NCI-H146 treated with DMSO at 0.1 percent for 48 hours (cell line): ENCODE measurements at regions not wholly inside any gene's neighbourhood (a gene's known extent, or its start where the extent isn't known, plus 50 kb on each side); places are given as distances from the start of the nearest gene placed in this dataset.
"Not testable (repeated sequence)": the region's sequence is repeated elsewhere in the genome, so short reads cannot be mapped to it uniquely, and the experiment has no call there.

ENCODE experiments used
- DNase-seq: peaks from one replicate; lab custom pipeline; 2025; ENCODE audit not compliant: unreplicated experiment; lab: John Stamatoyannopoulos, UW

DNA sequence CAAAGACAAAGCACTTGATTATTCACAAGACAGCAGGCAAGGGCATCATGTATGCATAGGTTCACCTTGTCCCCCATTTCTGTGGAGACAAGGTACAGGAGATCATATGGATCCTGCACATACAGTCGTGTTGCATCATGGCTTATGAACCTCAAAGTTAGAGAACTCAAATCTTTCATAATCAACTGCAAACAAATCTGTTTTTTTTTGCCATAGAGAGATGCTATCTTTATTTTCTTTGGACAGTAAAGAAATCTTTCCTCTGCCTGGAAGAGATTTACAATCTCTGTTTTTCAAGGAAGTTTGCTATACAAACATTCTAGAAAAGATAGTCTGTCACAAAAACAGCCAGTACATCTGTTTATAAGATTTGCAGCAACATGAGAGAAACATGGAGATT, 578.8 kb downstream of the ANKRD50 start:
- DNase-seq, result no peak

DNA sequence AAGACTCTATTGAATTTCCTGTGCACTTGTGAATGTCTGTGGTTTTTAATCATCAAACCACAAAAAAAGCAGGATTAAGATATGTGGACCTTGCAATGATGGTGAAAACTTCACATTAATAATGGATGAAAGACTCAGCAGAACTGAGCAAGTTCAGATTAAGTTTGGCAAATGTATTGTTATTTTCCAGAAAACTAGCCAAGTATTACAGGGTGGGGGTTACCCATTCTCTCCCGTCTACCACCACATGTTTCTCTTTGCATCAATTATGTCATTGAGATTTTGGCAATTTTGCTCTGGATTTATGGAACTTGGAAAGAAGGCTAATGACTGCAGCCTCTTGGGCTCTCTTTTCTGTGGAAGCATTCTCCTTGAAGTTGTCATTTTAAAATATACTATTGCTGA, 577.1 kb downstream of the ANKRD50 start:
- DNase-seq, result no peak

GRCh38 chr4:124139044-124139443, 573.5 kb downstream of the ANKRD50 start:
- no peak for DNase-seq

GRCh38 chr4:124143632-124144031, 568.9 kb downstream of the ANKRD50 start:
- no peak for DNase-seq

GRCh38 chr4:124144238-124144654, 568.3 kb downstream of the ANKRD50 start:
- no peak for DNase-seq

GRCh38 chr4:124146068-124146467, 566.5 kb downstream of the ANKRD50 start:
- DNase-seq, result no peak

- no peak for DNase-seq
Observed at GRCh38 chr4:124151031-124151430, 561.5 kb downstream of the ANKRD50 start.

GRCh38 chr4:124152132-124152531, 560.4 kb downstream of the ANKRD50 start:
- DNase-seq, result no peak

DNA sequence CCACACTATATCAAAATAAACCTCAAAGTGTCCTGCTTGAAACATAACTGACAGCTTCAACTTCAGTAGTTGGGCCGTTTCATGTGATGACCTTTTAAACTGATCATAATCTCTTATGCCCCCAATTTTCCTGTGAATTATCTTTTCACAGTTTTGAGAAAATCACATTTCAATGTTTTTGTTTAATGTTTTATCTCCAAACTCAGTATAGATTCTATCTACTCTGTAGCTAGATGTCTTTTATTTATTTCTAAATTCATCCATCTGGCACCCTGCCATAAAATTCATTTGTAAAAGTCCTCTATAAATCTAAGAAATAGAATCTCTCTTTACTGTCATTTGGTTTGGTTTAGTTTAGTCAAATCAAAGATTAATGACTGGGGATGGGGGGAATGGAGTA, 557.3 kb downstream of the ANKRD50 start:
- no peak for DNase-seq

GRCh38 chr4:124157396-124158083, 555.0 kb downstream of the ANKRD50 start:
- no peak for DNase-seq

DNA sequence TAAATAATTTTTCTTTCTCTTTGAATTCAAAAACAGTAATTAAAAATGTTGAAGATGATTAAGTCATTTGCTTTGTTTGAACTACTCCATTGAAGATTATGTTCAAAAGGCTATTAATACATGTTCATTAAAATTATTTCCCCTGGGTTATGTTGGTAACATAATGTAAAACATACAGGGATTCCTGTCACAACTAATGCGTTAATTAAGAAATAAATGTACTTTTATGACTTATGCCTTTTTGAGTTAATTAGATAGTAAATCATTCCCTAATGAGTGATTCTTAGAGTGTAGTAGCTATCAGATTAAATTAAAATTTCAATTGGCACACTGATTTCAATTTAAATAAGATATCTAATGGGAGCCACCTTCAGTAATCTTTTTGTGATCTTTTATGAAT, 549.1 kb downstream of the ANKRD50 start:
- DNase-seq, result no peak

DNA sequence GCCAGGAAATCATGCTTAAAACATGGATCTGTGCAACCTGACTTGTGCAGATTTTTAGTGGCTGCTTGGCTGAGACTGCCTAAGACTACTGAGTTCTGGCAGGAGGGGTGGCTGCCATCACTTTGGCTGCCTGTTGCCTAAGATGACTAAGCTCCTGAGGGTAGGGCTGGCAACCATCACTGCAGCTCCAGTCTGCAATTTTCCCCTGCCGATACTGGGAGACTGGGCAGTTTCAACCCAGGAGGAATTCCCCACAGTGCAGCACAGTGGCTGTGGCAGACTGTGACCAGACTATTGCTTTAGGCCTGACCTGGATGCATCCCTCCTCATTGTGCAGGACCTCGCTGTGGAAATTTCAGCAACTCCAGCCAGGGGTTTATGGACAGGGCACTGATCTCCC, 544.9 kb downstream of the ANKRD50 start:
- DNase-seq, result no peak

GRCh38 chr4:124169524-124169923, 543.0 kb downstream of the ANKRD50 start:
- DNase-seq, result not testable (repeated sequence)

- no peak for DNase-seq
Observed at GRCh38 chr4:124173912-124174311, 538.6 kb downstream of the ANKRD50 start.

DNA sequence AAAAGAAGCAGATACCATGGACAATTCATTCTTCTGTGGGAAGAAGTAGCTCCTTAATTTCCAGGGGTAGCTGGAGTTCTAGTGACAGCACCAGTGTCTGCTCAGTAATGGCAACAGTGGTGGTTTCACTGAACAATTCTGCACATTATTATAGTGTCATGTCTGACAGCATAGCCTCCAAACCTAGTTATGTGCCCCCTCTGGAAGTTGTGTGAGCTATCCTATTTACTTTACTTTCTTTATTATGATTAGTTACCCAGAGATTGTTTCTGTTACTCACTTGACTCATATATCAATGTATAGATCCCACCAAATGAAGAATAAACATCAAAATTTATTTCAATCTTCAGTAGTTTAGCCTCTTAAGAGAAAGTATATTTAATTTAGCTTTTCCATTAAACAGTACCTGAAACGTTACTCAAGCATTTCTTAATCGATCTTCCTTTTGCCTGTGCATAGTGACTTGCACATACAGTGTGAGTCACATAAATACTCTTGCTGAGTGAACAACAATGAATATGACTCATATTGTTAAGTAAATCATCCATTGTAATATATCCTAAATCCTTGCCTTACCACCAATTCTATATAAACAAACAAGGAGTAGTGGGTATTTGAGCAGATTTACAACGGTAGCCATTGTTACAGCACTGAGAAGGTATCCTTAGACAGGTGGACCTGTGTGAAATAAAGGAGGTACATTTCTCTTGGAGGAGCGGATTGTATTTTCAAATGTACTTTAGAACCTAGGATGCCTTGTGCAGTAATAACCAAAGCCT, 534.7 kb downstream of the ANKRD50 start:
- DNase-seq, result no peak

DNA sequence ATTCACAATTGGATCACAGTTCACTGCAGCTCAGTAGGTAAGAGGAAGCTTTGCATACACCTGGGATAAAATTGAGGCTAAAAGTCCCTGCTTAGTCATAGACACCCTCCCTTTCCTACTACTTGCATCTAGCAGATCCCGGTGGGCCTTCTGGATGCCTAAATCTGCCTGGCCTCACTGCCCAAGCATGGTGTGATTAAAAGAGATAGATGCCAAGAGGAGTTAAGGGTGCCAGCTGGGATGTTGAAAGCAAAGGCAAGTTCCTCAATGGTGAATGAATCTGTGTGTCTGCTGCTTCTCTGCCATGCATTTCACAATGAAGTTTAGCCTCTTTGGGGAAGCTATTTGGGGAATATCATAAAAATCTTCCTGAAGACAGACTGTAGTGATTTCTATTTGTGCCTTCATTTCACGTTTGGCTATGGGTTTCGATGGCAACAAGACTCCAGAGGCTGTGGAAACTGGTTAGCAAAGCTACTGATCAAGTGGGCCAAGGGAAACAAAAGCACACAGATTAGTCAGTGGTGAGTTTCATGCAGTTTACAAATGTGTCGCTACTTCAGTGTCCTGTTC, 534.0 kb downstream of the ANKRD50 start:
- no peak for DNase-seq

GRCh38 chr4:124179506-124180186, 532.9 kb downstream of the ANKRD50 start:
- DNase-seq, result no peak

DNA sequence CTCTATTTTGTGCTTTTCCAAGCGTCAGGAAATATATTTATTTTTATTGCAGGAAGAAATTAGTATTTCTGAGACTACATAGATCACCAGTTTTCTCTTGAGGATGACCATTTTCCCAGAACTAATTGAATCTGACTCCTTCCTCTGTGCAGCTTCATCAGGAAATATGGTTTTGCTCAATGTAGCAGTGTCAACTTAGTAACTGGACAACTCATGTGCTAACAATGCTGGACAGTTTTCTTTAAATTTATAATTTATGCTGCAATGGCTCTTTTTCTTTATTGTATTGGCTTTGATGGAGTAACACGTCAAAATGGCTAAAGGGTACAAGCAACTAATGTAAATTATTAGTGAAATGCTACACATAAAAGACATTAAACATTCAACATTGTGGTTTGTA, 531.5 kb downstream of the ANKRD50 start:
- no peak for DNase-seq

GRCh38 chr4:124183231-124183630, 529.3 kb downstream of the ANKRD50 start:
- no peak for DNase-seq

DNA sequence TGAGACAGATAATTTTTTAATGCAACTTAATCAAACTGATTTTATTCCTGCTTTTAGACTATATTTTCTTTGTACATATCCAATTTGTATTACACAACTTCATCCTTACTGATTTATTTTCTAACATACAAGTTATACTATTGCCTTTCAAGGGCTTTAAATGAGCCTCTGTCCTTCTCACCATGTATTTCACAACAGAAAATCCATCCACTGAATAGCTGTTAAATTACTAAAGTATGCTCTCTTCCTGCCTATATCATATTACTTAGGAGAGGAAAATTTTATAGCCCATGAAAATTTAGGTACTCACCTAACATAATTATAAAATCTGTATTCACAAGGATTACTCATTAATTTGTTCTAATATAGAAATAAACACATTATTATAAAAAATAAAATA, 528.6 kb downstream of the ANKRD50 start:
- no peak for DNase-seq

DNA sequence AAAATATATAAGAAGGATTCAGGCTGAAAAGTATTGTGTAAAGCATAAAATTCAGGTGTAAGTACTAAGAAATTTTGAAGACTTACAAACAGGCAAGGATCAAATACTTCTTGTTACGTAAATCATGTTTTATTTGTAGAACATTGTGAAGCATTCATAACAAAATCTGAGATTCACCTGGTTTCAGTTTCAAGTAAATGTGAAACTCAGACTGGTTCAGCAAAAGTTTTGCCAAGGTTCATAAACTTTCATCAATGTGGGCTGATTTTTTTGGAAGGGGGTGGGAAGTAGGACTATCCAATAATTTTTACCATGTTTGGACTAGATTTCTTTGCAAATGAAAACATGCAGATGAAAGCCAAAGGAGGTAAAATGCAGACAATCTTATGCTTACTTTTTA, 527.7 kb downstream of the ANKRD50 start:
- no peak for DNase-seq

- DNase-seq, result no peak
Observed at GRCh38 chr4:124188595-124188994, 523.9 kb downstream of the ANKRD50 start.
